ENCODE measurements at regions not wholly inside any gene's neighbourhood (a gene's known extent, or its start where the extent isn't known, plus 50 kb on each side); places are given as distances from the start of the nearest gene placed in this dataset.

DNA sequence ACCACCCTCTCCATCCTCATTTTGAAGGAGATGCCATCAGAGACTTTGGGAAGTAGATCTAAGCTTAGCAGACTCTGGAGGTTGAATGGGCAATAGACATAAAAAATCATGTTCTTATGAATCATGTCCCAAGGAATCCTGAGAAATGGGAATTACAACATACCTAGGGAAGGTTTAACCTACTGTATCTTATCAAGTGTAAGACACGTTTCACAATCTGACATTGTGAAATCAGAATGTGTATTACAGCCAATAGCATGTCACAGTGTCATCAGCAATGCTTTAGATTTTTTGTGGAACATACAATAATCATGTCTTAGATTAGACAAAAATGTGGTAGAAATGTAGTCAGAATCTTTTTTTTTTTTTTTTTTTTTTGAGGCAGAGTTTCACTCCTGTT, 332.4 kb upstream of the TLE3 start:
- Histone ChIP-seq H3K79me2 (ENCODE audit: control insufficient read depth, low read length) (no peaks in the 10 kb centered on the region), H3K4me1 (ENCODE audit: control insufficient read depth, low read length) (peaks cover 15% of the 10 kb centered on the region), H3K4me2 (ENCODE audit: low read length) (no peak overlapping the region), H3K4me3 (ENCODE audit: low read length) (no peak overlapping the region), H3K9me3 (ENCODE audit: control insufficient read depth, insufficient read depth, low read length) (peaks cover 2% of the 10 kb centered on the region; the same call in 1 of the 2 replicates), H3K27ac (ENCODE audit: low read depth, low read length) (no peak overlapping the region), H3K27me3 (ENCODE audit: control insufficient read depth, low read length) (peaks cover 24% of the 10 kb centered on the region), H3F3A (ENCODE audit: control insufficient read depth, insufficient read depth) (peaks cover 1% of the 10 kb centered on the region), H3K9me2 (replicated peaks; ENCODE audit: control insufficient read depth, low read length) (no peaks in the 10 kb centered on the region), H4K20me1 (ENCODE audit: control insufficient read depth, insufficient read depth, low read depth, low read length) (no peaks in the 10 kb centered on the region), H3K36me3 (ENCODE audit: control insufficient read depth, low read length) (no peaks in the 10 kb centered on the region)
- no peak for TF ChIP-seq EZH2phosphoT487 (IDR thresholded peaks at IDR 0.05; ENCODE audit: borderline replicate concordance, low read length)
- TF ChIP-seq CTCF (IDR thresholded peaks at IDR 0.05; ENCODE audit: low read depth, low read length, poor library complexity, severe bottlenecking), result no peak

DNA sequence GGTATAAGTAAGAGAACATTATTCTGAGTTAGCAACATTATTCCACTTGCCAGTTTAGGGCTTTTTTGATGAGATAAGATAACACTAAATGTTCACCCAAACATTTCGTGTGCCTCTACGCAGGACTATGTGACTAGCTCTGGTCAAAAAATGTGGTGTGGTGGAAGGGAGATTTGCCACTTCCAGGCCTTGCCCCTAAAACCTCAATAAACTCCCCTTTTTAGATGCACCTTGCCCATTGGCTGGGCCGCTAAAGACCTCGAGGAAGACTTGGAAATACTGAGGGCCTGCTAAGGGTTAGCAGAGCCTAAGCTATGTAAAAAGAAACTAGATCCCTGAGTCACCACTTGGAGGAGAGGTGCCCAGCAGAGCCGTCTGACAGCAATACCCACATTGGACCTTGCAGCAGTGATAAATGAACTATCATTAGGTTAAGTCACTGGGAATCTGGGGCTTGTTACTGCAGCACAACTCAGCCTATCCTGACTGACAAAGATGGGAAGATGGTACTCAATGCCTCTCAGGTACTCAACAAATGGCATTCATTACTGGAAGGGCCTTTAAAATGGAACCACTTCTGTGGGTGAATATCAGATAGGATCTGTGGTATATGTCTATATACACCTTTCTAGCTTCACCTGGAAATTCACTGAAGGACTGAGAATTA, 331.5 kb upstream of the TLE3 start:
- H3K27me3 ChIP-seq (ENCODE audit: control insufficient read depth, low read length), result peaks cover 24% of the 10 kb centered on the region
- peaks cover 10% of the 10 kb centered on the region for H3K4me1 ChIP-seq (ENCODE audit: control insufficient read depth, low read length)
- H4K20me1 ChIP-seq (ENCODE audit: control insufficient read depth, insufficient read depth, low read depth, low read length), result no peaks in the 10 kb centered on the region
- no peaks in the 10 kb centered on the region for H3K9me2 ChIP-seq (replicated peaks; ENCODE audit: control insufficient read depth, low read length)
- no peak overlapping the region for H3K4me3 ChIP-seq (ENCODE audit: low read length)
- no peaks in the 10 kb centered on the region for H3K79me2 ChIP-seq (ENCODE audit: control insufficient read depth, low read length)
- H3K9me3 ChIP-seq (ENCODE audit: control insufficient read depth, insufficient read depth, low read length), result peaks cover 2% of the 10 kb centered on the region; the same call in 1 of the 2 replicates
- no peak overlapping the region for H3K27ac ChIP-seq (ENCODE audit: low read depth, low read length)
- H3K4me2 ChIP-seq (ENCODE audit: low read length), result no peak overlapping the region
- TF ChIP-seq EZH2phosphoT487 (IDR thresholded peaks at IDR 0.05; ENCODE audit: borderline replicate concordance, low read length) (no peak), CTCF (IDR thresholded peaks at IDR 0.05; ENCODE audit: low read depth, low read length, poor library complexity, severe bottlenecking) (no peak)
- no peaks in the 10 kb centered on the region for H3K36me3 ChIP-seq (ENCODE audit: control insufficient read depth, low read length)
- no peaks in the 10 kb centered on the region for H3F3A ChIP-seq (ENCODE audit: control insufficient read depth, insufficient read depth)

DNA sequence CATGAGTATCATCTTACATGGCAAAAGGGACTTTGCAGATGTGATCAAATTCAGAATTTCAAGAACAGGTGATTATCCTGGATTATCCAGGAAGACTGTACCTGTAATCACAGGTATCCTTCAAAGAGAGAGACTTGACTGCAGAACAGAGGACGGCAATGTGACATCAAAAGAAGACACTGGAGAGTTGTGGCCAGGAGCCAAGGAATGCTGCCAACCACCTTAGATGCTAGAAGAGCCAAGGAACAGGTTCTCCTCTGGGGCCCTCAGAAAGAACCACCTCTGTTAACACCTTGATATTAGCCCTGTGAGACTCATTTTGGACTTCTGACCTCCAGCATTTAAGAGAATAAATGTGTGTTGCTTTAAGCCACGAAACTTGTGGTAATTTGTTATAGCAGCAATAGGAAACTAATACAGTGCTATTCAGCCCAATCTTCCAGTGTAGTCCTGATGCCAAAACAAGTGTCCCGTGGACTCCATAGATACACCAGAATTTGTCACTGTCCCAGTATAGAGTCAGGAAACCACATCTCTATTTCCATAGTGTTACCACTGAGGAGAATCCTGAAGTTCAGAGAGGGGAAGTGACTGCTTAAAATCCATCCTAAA, 330.6 kb upstream of the TLE3 start:
- Histone ChIP-seq H3K4me2 (ENCODE audit: low read length) (no peak overlapping the region), H3K27ac (ENCODE audit: low read depth, low read length) (no peak overlapping the region)

More for the DNA sequence above, 330.6 kb upstream of the TLE3 start:
- no peaks in the 10 kb centered on the region for H4K20me1 ChIP-seq (ENCODE audit: control insufficient read depth, insufficient read depth, low read depth, low read length)
- H3K9me2 ChIP-seq (replicated peaks; ENCODE audit: control insufficient read depth, low read length), result no peaks in the 10 kb centered on the region
- H3K79me2 ChIP-seq (ENCODE audit: control insufficient read depth, low read length), result no peaks in the 10 kb centered on the region
- H3K4me1 ChIP-seq (ENCODE audit: control insufficient read depth, low read length), result peaks cover 8% of the 10 kb centered on the region
- TF ChIP-seq EZH2phosphoT487 (IDR thresholded peaks at IDR 0.05; ENCODE audit: borderline replicate concordance, low read length) (no peak), CTCF (IDR thresholded peaks at IDR 0.05; ENCODE audit: low read depth, low read length, poor library complexity, severe bottlenecking) (no peak)
- peaks cover 30% of the 10 kb centered on the region for H3K27me3 ChIP-seq (ENCODE audit: control insufficient read depth, low read length)
- no peaks in the 10 kb centered on the region for H3F3A ChIP-seq (ENCODE audit: control insufficient read depth, insufficient read depth)
- H3K4me3 ChIP-seq (ENCODE audit: low read length), result no peak overlapping the region
- peaks cover 2% of the 10 kb centered on the region; the same call in 1 of the 2 replicates for H3K9me3 ChIP-seq (ENCODE audit: control insufficient read depth, insufficient read depth, low read length)
- no peaks in the 10 kb centered on the region for H3K36me3 ChIP-seq (ENCODE audit: control insufficient read depth, low read length)
